GM18907 (cell line): ENCODE measurements at regions not wholly inside any gene's neighbourhood (a gene's known extent, or its start where the extent isn't known, plus 50 kb on each side); places are given as distances from the start of the nearest gene placed in this dataset.
"Not testable (repeated sequence)": the region's sequence is repeated elsewhere in the genome, so short reads cannot be mapped to it uniquely, and the experiment has no call there.

Source experiments
- ATAC-seq: cut with Tn5 transposase; IDR thresholded peaks from one replicate; pipeline ENCODE4 v1.9.1; 2021; ENCODE audit warnings: mild to moderate bottlenecking, moderate library complexity; ENCODE audit not compliant: unreplicated experiment

GRCh38 chr16:8127070-8127469 is 463.2 kb downstream of the TMEM114 start:
- no peak for ATAC-seq

GRCh38 chr16:8126313-8126712 is 464.0 kb downstream of the TMEM114 start:
- no peak for ATAC-seq

- no peak for ATAC-seq
Measured at GRCh38 chr16:8120001-8120400, 470.3 kb downstream of the TMEM114 start.

GRCh38 chr16:8115814-8116213 is 474.5 kb downstream of the TMEM114 start:
- ATAC-seq = no peak

- ATAC-seq = not testable (repeated sequence)
Measured at GRCh38 chr16:8114941-8115340, 475.4 kb downstream of the TMEM114 start.

GRCh38 chr16:8113843-8114242 is 476.5 kb downstream of the TMEM114 start:
- no peak for ATAC-seq

GRCh38 chr16:8110572-8111514 is 479.5 kb downstream of the TMEM114 start:
- no peak for ATAC-seq

- ATAC-seq = no peak
Measured at GRCh38 chr16:8109510-8110369, 480.6 kb downstream of the TMEM114 start.

GRCh38 chr16:8108991-8109509 is 481.3 kb downstream of the TMEM114 start:
- ATAC-seq = no peak

GRCh38 chr16:8107296-8107695 is 483.0 kb downstream of the TMEM114 start:
- ATAC-seq = no peak

- ATAC-seq = no peak
Measured at GRCh38 chr16:8103649-8104289, 486.5 kb downstream of the TMEM114 start.

GRCh38 chr16:8099586-8099985 is 490.7 kb downstream of the TMEM114 start:
- ATAC-seq = no peak

- no peak for ATAC-seq
Measured at GRCh38 chr16:8098947-8099512, 491.3 kb downstream of the TMEM114 start.

- no peak for ATAC-seq
Measured at GRCh38 chr16:8096211-8096610, 494.1 kb downstream of the TMEM114 start.

GRCh38 chr16:8094696-8095095 is 495.6 kb downstream of the TMEM114 start:
- ATAC-seq = no peak

- ATAC-seq = no peak
Measured at GRCh38 chr16:8088820-8089338, 501.4 kb downstream of the TMEM114 start.

- ATAC-seq = no peak
Measured at GRCh38 chr16:8087597-8088289, 502.6 kb downstream of the TMEM114 start.

- ATAC-seq = no peak
Measured at GRCh38 chr16:8087146-8087545, 503.2 kb downstream of the TMEM114 start.

- ATAC-seq = no peak
Measured at GRCh38 chr16:8084882-8085281, 505.4 kb downstream of the TMEM114 start.

GRCh38 chr16:8084302-8084701 is 506.0 kb downstream of the TMEM114 start:
- no peak for ATAC-seq
